ENCODE measurements at regions not wholly inside any gene's neighbourhood (a gene's known extent, or its start where the extent isn't known, plus 50 kb on each side); places are given as distances from the start of the nearest gene placed in this dataset.

GRCh38 chr6:105733556-105734162 is 330.8 kb upstream of the PREP start:
- no peaks in the 10 kb centered on the region for H3K9me3 Mint-ChIP-seq
- no peak overlapping the region for H3K27ac Mint-ChIP-seq (ENCODE audit: low read depth)
- no peaks in the 10 kb centered on the region for H3K27me3 Mint-ChIP-seq
- ATAC-seq (replicated peaks; ENCODE audit: extremely low read depth, poor library complexity, severe bottlenecking): no peak
- H3K4me1 Mint-ChIP-seq: no peaks in the 10 kb centered on the region
- H3K36me3 Mint-ChIP-seq (ENCODE audit: insufficient read depth): no peaks in the 10 kb centered on the region
- no peak for DNase-seq (ENCODE audit: low spot score in 2 of 2)
- no peak overlapping the region for H3K4me3 Mint-ChIP-seq

GRCh38 chr6:105728995-105729394 is 326.1 kb upstream of the PREP start:
- H3K36me3 Mint-ChIP-seq (ENCODE audit: insufficient read depth): peaks cover 3% of the 10 kb centered on the region
- no peaks in the 10 kb centered on the region for H3K9me3 Mint-ChIP-seq
- ATAC-seq (replicated peaks; ENCODE audit: extremely low read depth, poor library complexity, severe bottlenecking) (no peak), DNase-seq (ENCODE audit: low spot score in 2 of 2) (no peak)
- H3K27ac Mint-ChIP-seq (ENCODE audit: low read depth): no peak overlapping the region
- H3K27me3 Mint-ChIP-seq: no peaks in the 10 kb centered on the region
- no peaks in the 10 kb centered on the region for H3K4me1 Mint-ChIP-seq
- H3K4me3 Mint-ChIP-seq: no peak overlapping the region

GRCh38 chr6:105726902-105727655 is 324.2 kb upstream of the PREP start:
- peaks cover 3% of the 10 kb centered on the region for H3K36me3 Mint-ChIP-seq (ENCODE audit: insufficient read depth)
- H3K27me3 Mint-ChIP-seq: no peaks in the 10 kb centered on the region
- no peak overlapping the region for H3K4me3 Mint-ChIP-seq
- DNase-seq (ENCODE audit: low spot score in 2 of 2) (no peak), ATAC-seq (replicated peaks; ENCODE audit: extremely low read depth, poor library complexity, severe bottlenecking) (no peak)
- peak overlapping the region; percentile 1 for H3K27ac Mint-ChIP-seq (ENCODE audit: low read depth)
- H3K4me1 Mint-ChIP-seq: no peaks in the 10 kb centered on the region
- H3K9me3 Mint-ChIP-seq: no peaks in the 10 kb centered on the region

- no peak overlapping the region for H3K27ac Mint-ChIP-seq (ENCODE audit: low read depth)
- DNase-seq (ENCODE audit: low spot score in 2 of 2): no peak
- H3K27me3 Mint-ChIP-seq: no peaks in the 10 kb centered on the region
- peaks cover 7% of the 10 kb centered on the region for H3K9me3 Mint-ChIP-seq
- no peak for ATAC-seq (replicated peaks; ENCODE audit: extremely low read depth, poor library complexity, severe bottlenecking)
- peaks cover 5% of the 10 kb centered on the region for H3K4me1 Mint-ChIP-seq
- peaks cover 2% of the 10 kb centered on the region for H3K36me3 Mint-ChIP-seq (ENCODE audit: insufficient read depth)
- H3K4me3 Mint-ChIP-seq: no peak overlapping the region
Measured at GRCh38 chr6:105714846-105715245, 312.0 kb upstream of the PREP start.

GRCh38 chr6:105713474-105714118 is 310.7 kb upstream of the PREP start:
- DNase-seq (ENCODE audit: low spot score in 2 of 2): no peak
- H3K4me3 Mint-ChIP-seq: no peak overlapping the region

GRCh38 chr6:105711216-105711615 is 308.3 kb upstream of the PREP start:
- no peak for DNase-seq (ENCODE audit: low spot score in 2 of 2)
- peaks cover 7% of the 10 kb centered on the region for H3K9me3 Mint-ChIP-seq
- no peak overlapping the region for H3K4me3 Mint-ChIP-seq
- no peak overlapping the region for H3K27ac Mint-ChIP-seq (ENCODE audit: low read depth)
- ATAC-seq (replicated peaks; ENCODE audit: extremely low read depth, poor library complexity, severe bottlenecking): no peak
- H3K4me1 Mint-ChIP-seq: peaks cover 5% of the 10 kb centered on the region
- H3K36me3 Mint-ChIP-seq (ENCODE audit: insufficient read depth): no peaks in the 10 kb centered on the region
- H3K27me3 Mint-ChIP-seq: no peaks in the 10 kb centered on the region

More at GRCh38 chr6:105713474-105714118, 310.7 kb upstream of the PREP start:
- no peaks in the 10 kb centered on the region for H3K27me3 Mint-ChIP-seq
- ATAC-seq (replicated peaks; ENCODE audit: extremely low read depth, poor library complexity, severe bottlenecking): no peak
- peaks cover 5% of the 10 kb centered on the region for H3K4me1 Mint-ChIP-seq
- peaks cover 7% of the 10 kb centered on the region for H3K9me3 Mint-ChIP-seq
- no peak overlapping the region for H3K27ac Mint-ChIP-seq (ENCODE audit: low read depth)
- peaks cover 2% of the 10 kb centered on the region for H3K36me3 Mint-ChIP-seq (ENCODE audit: insufficient read depth)

GRCh38 chr6:105705608-105706007 is 302.7 kb upstream of the PREP start:
- Mint-ChIP-seq H3K27me3 (no peaks in the 10 kb centered on the region), H3K4me1 (no peaks in the 10 kb centered on the region), H3K36me3 (ENCODE audit: insufficient read depth) (no peaks in the 10 kb centered on the region), H3K27ac (ENCODE audit: low read depth) (no peak overlapping the region), H3K4me3 (no peak overlapping the region), H3K9me3 (no peaks in the 10 kb centered on the region)
- DNase-seq (ENCODE audit: low spot score in 2 of 2) (no peak), ATAC-seq (replicated peaks; ENCODE audit: extremely low read depth, poor library complexity, severe bottlenecking) (no peak)

GRCh38 chr6:105695461-105695860 is 292.6 kb upstream of the PREP start:
- no peak for DNase-seq (ENCODE audit: low spot score in 2 of 2)
- H3K4me3 Mint-ChIP-seq: no peak overlapping the region
- no peaks in the 10 kb centered on the region for H3K9me3 Mint-ChIP-seq
- ATAC-seq (replicated peaks; ENCODE audit: extremely low read depth, poor library complexity, severe bottlenecking): no peak
- H3K27me3 Mint-ChIP-seq: no peaks in the 10 kb centered on the region
- no peaks in the 10 kb centered on the region for H3K36me3 Mint-ChIP-seq (ENCODE audit: insufficient read depth)
- H3K27ac Mint-ChIP-seq (ENCODE audit: low read depth): no peak overlapping the region
- H3K4me1 Mint-ChIP-seq: no peaks in the 10 kb centered on the region

- DNase-seq (ENCODE audit: low spot score in 2 of 2) (no peak), ATAC-seq (replicated peaks; ENCODE audit: extremely low read depth, poor library complexity, severe bottlenecking) (no peak)
- H3K4me3 Mint-ChIP-seq: no peak overlapping the region
- no peaks in the 10 kb centered on the region for H3K27me3 Mint-ChIP-seq
- H3K27ac Mint-ChIP-seq (ENCODE audit: low read depth): no peak overlapping the region
- H3K36me3 Mint-ChIP-seq (ENCODE audit: insufficient read depth): no peaks in the 10 kb centered on the region
- H3K4me1 Mint-ChIP-seq: no peaks in the 10 kb centered on the region
- H3K9me3 Mint-ChIP-seq: no peaks in the 10 kb centered on the region
Measured at GRCh38 chr6:105692613-105693215, 289.8 kb upstream of the PREP start.

GRCh38 chr6:105691971-105692370 is 289.1 kb upstream of the PREP start:
- DNase-seq (ENCODE audit: low spot score in 2 of 2) (no peak), ATAC-seq (replicated peaks; ENCODE audit: extremely low read depth, poor library complexity, severe bottlenecking) (no peak)
- H3K4me1 Mint-ChIP-seq: no peaks in the 10 kb centered on the region
- H3K27me3 Mint-ChIP-seq: no peaks in the 10 kb centered on the region
- H3K27ac Mint-ChIP-seq (ENCODE audit: low read depth): no peak overlapping the region
- no peaks in the 10 kb centered on the region for H3K36me3 Mint-ChIP-seq (ENCODE audit: insufficient read depth)
- peaks cover 4% of the 10 kb centered on the region for H3K9me3 Mint-ChIP-seq
- H3K4me3 Mint-ChIP-seq: no peak overlapping the region

GRCh38 chr6:105691081-105691480 is 288.2 kb upstream of the PREP start:
- H3K4me3 Mint-ChIP-seq: no peak overlapping the region
- H3K36me3 Mint-ChIP-seq (ENCODE audit: insufficient read depth): no peaks in the 10 kb centered on the region
- H3K27ac Mint-ChIP-seq (ENCODE audit: low read depth): no peak overlapping the region
- H3K4me1 Mint-ChIP-seq: no peaks in the 10 kb centered on the region
- peaks cover 10% of the 10 kb centered on the region for H3K9me3 Mint-ChIP-seq
- ATAC-seq (replicated peaks; ENCODE audit: extremely low read depth, poor library complexity, severe bottlenecking) (no peak), DNase-seq (ENCODE audit: low spot score in 2 of 2) (no peak)
- H3K27me3 Mint-ChIP-seq: no peaks in the 10 kb centered on the region

GRCh38 chr6:105688573-105688972 is 285.7 kb upstream of the PREP start:
- H3K4me3 Mint-ChIP-seq: no peak overlapping the region
- DNase-seq (ENCODE audit: low spot score in 2 of 2) (no peak), ATAC-seq (replicated peaks; ENCODE audit: extremely low read depth, poor library complexity, severe bottlenecking) (no peak)
- peaks cover 12% of the 10 kb centered on the region for H3K9me3 Mint-ChIP-seq
- no peak overlapping the region for H3K27ac Mint-ChIP-seq (ENCODE audit: low read depth)
- H3K36me3 Mint-ChIP-seq (ENCODE audit: insufficient read depth): no peaks in the 10 kb centered on the region
- H3K4me1 Mint-ChIP-seq: no peaks in the 10 kb centered on the region
- H3K27me3 Mint-ChIP-seq: no peaks in the 10 kb centered on the region

Measured in central memory CD8-positive, alpha-beta T cell (primary cell).